GM23338 (cell line): ENCODE measurements at regions not wholly inside any gene's neighbourhood (a gene's known extent, or its start where the extent isn't known, plus 50 kb on each side); places are given as distances from the start of the nearest gene placed in this dataset.

Experiments
- CREB1 ChIP-seq: fragments of 250-450 bp; sonication (Bioruptor Pico); IDR thresholded peaks from 2 replicates; pipeline ENCODE4 v1.5.0; 2020; ENCODE audit warnings: low read depth, mild to moderate bottlenecking, moderate library complexity
- EZH2 ChIP-seq: fragments of 200-600 bp; sonication (generic); IDR thresholded peaks from one replicate; pipeline ENCODE4 v1.8.0; 2017; ENCODE audit warnings: antibody characterized with exemption, mild to moderate bottlenecking, low read depth; ENCODE audit not compliant: unreplicated experiment
- EZH2phosphoT487 ChIP-seq: fragments of 200-600 bp; sonication (generic); IDR thresholded peaks from one replicate; pipeline ENCODE4 v1.8.1; 2018; ENCODE audit warnings: antibody characterized with exemption; ENCODE audit not compliant: unreplicated experiment
- JUNB ChIP-seq: IDR thresholded peaks from one replicate; pipeline ENCODE4 v1.6.1; 2016; ENCODE audit warnings: antibody characterized with exemption; ENCODE audit not compliant: unreplicated experiment
- POLR2AphosphoS5 ChIP-seq: IDR thresholded peaks from 2 replicates; pipeline ENCODE4 v1.6.1; 2016; ENCODE audit warnings: antibody characterized with exemption, low read depth
- TF ChIP-seq, protein P1 (sequence below), 2 experiments: fragments of 200-600 bp in 1 of 2; sonication (generic) in 1 of 2; conservative IDR thresholded peaks; 2 replicates each; pipeline versions ENCODE4 v1.5.1 to v1.6.1; 2016 to 2017; ENCODE audit warnings: antibody characterized with exemption in 2 of 2, low read depth in 2 of 2, mild to moderate bottlenecking in 2 of 2, moderate library complexity in 1 of 2
- TF ChIP-seq, protein P2 (sequence below): fragments of 250-450 bp; sonication (Bioruptor Pico); IDR thresholded peaks from 2 replicates; pipeline ENCODE4 v1.5.0; 2020; ENCODE audit warnings: mild to moderate bottlenecking, moderate library complexity
- TF ChIP-seq, protein P3 (sequence below): IDR thresholded peaks from one replicate; pipeline ENCODE4 v1.6.1; 2018; ENCODE audit warnings: antibody characterized with exemption; ENCODE audit not compliant: unreplicated experiment

DNA sequence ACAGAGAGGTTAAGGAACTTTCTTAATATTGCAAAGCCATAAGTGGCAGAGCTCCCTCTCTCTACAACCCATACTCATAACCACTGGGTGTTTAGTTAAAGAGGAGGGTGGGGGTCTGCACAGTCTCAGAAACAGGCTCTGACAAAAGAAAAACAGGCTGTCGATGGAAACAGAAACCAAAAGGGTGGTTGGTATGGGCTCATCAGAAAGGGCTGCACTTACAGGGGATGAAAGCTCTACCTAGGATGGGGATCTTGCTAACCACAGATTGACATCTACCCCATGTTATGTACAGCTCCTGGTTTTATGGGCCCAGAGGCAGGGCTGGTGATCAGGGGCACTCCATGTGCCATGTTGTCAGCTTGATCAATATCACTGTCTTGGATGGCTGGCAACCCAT lies 111.4 kb downstream of the CYLD start:
- TF ChIP-seq, protein P1, sequence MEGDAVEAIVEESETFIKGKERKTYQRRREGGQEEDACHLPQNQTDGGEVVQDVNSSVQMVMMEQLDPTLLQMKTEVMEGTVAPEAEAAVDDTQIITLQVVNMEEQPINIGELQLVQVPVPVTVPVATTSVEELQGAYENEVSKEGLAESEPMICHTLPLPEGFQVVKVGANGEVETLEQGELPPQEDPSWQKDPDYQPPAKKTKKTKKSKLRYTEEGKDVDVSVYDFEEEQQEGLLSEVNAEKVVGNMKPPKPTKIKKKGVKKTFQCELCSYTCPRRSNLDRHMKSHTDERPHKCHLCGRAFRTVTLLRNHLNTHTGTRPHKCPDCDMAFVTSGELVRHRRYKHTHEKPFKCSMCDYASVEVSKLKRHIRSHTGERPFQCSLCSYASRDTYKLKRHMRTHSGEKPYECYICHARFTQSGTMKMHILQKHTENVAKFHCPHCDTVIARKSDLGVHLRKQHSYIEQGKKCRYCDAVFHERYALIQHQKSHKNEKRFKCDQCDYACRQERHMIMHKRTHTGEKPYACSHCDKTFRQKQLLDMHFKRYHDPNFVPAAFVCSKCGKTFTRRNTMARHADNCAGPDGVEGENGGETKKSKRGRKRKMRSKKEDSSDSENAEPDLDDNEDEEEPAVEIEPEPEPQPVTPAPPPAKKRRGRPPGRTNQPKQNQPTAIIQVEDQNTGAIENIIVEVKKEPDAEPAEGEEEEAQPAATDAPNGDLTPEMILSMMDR (conservative IDR thresholded peaks at IDR 0.05; ENCODE audit: low read depth in 2 of 2), result no peak
- TF ChIP-seq EZH2phosphoT487 (no peak), EZH2 (no peak), POLR2AphosphoS5 (no peak), JUNB (no peak), CREB1 (CRISPR knock-in tag) (no peak)
- TF ChIP-seq, protein P2, sequence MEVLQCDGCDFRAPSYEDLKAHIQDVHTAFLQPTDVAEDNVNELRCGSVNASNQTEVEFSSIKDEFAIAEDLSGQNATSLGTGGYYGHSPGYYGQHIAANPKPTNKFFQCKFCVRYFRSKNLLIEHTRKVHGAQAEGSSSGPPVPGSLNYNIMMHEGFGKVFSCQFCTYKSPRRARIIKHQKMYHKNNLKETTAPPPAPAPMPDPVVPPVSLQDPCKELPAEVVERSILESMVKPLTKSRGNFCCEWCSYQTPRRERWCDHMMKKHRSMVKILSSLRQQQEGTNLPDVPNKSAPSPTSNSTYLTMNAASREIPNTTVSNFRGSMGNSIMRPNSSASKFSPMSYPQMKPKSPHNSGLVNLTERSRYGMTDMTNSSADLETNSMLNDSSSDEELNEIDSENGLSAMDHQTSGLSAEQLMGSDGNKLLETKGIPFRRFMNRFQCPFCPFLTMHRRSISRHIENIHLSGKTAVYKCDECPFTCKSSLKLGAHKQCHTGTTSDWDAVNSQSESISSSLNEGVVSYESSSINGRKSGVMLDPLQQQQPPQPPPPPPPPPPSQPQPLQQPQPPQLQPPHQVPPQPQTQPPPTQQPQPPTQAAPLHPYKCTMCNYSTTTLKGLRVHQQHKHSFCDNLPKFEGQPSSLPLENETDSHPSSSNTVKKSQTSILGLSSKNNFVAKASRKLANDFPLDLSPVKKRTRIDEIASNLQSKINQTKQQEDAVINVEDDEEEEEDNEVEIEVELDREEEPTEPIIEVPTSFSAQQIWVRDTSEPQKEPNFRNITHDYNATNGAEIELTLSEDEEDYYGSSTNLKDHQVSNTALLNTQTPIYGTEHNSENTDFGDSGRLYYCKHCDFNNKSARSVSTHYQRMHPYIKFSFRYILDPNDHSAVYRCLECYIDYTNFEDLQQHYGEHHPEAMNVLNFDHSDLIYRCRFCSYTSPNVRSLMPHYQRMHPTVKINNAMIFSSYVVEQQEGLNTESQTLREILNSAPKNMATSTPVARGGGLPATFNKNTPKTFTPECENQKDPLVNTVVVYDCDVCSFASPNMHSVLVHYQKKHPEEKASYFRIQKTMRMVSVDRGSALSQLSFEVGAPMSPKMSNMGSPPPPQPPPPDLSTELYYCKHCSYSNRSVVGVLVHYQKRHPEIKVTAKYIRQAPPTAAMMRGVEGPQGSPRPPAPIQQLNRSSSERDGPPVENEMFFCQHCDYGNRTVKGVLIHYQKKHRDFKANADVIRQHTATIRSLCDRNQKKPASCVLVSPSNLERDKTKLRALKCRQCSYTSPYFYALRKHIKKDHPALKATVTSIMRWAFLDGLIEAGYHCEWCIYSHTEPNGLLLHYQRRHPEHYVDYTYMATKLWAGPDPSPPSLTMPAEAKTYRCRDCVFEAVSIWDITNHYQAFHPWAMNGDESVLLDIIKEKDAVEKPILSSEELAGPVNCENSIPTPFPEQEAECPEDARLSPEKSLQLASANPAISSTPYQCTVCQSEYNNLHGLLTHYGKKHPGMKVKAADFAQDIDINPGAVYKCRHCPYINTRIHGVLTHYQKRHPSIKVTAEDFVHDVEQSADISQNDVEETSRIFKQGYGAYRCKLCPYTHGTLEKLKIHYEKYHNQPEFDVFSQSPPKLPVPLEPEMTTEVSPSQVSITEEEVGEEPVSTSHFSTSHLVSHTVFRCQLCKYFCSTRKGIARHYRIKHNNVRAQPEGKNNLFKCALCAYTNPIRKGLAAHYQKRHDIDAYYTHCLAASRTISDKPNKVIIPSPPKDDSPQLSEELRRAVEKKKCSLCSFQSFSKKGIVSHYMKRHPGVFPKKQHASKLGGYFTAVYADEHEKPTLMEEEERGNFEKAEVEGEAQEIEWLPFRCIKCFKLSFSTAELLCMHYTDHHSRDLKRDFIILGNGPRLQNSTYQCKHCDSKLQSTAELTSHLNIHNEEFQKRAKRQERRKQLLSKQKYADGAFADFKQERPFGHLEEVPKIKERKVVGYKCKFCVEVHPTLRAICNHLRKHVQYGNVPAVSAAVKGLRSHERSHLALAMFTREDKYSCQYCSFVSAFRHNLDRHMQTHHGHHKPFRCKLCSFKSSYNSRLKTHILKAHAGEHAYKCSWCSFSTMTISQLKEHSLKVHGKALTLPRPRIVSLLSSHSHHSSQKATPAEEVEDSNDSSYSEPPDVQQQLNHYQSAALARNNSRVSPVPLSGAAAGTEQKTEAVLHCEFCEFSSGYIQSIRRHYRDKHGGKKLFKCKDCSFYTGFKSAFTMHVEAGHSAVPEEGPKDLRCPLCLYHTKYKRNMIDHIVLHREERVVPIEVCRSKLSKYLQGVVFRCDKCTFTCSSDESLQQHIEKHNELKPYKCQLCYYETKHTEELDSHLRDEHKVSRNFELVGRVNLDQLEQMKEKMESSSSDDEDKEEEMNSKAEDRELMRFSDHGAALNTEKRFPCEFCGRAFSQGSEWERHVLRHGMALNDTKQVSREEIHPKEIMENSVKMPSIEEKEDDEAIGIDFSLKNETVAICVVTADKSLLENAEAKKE (CRISPR knock-in tag), result no peak
- TF ChIP-seq, protein P3, sequence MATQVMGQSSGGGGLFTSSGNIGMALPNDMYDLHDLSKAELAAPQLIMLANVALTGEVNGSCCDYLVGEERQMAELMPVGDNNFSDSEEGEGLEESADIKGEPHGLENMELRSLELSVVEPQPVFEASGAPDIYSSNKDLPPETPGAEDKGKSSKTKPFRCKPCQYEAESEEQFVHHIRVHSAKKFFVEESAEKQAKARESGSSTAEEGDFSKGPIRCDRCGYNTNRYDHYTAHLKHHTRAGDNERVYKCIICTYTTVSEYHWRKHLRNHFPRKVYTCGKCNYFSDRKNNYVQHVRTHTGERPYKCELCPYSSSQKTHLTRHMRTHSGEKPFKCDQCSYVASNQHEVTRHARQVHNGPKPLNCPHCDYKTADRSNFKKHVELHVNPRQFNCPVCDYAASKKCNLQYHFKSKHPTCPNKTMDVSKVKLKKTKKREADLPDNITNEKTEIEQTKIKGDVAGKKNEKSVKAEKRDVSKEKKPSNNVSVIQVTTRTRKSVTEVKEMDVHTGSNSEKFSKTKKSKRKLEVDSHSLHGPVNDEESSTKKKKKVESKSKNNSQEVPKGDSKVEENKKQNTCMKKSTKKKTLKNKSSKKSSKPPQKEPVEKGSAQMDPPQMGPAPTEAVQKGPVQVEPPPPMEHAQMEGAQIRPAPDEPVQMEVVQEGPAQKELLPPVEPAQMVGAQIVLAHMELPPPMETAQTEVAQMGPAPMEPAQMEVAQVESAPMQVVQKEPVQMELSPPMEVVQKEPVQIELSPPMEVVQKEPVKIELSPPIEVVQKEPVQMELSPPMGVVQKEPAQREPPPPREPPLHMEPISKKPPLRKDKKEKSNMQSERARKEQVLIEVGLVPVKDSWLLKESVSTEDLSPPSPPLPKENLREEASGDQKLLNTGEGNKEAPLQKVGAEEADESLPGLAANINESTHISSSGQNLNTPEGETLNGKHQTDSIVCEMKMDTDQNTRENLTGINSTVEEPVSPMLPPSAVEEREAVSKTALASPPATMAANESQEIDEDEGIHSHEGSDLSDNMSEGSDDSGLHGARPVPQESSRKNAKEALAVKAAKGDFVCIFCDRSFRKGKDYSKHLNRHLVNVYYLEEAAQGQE, result no peak
